Effector memory CD4-positive, alpha-beta T cell (primary cell): ENCODE measurements at regions not wholly inside any gene's neighbourhood (a gene's known extent, or its start where the extent isn't known, plus 50 kb on each side); places are given as distances from the start of the nearest gene placed in this dataset.

Experiments
- DNase-seq, 3 donors: peaks; one replicate each; pipeline ENCODE4 v3.0.0-alpha.2; 2020
- H3K27ac ChIP-seq: 2 replicates; pipeline ENCODE4 v1.7.0; 2013; ENCODE audit warnings: mild to moderate bottlenecking, low read length, moderate library complexity; ENCODE audit not compliant: insufficient read depth, poor library complexity, severe bottlenecking
- H3K27me3 ChIP-seq: replicated peaks from 2 replicates; pipeline ENCODE4 v1.7.0; 2013; ENCODE audit warnings: mild to moderate bottlenecking, low read length; ENCODE audit not compliant: insufficient read depth, control insufficient read depth, poor library complexity, severe bottlenecking
- H3K36me3 ChIP-seq: 2 replicates; pipeline ENCODE4 v1.7.0; 2013; ENCODE audit warnings: mild to moderate bottlenecking, low read length, moderate library complexity; ENCODE audit not compliant: control insufficient read depth, insufficient read depth
- H3K4me1 ChIP-seq: 2 replicates; pipeline ENCODE4 v1.7.0; 2013; ENCODE audit warnings: low read length, mild to moderate bottlenecking; ENCODE audit not compliant: control insufficient read depth, insufficient read depth, poor library complexity, severe bottlenecking
- H3K4me3 ChIP-seq: 2 replicates; pipeline ENCODE4 v1.7.0; 2013; ENCODE audit warnings: low read length, low read depth, mild to moderate bottlenecking; ENCODE audit not compliant: insufficient read depth, poor library complexity, severe bottlenecking
- H3K9me3 ChIP-seq: 2 replicates; pipeline ENCODE4 v1.7.0; 2013; ENCODE audit warnings: mild to moderate bottlenecking, low read length, moderate library complexity; ENCODE audit not compliant: control insufficient read depth

DNA sequence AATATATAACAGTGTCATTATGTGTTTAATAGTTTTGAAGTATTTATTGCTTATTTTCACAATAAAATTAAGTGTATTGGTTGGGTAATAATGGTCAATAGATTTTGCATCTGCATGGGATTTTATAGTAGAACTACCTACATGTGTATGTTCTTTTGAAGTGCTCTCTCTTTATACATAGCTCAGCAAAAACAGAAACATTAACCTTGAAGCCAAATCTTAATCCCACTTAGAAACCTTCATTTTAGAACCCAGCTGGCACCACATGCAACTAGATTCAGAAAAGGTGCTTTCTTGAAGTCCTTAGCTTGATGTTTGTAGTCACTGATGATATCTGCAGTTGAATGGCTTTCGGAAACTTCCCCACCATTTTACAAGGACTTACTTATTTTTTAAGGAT is 146.9 kb upstream of the IL12A start:
- H3K27me3 ChIP-seq = no peaks in the 10 kb centered on the region
- H3K36me3 ChIP-seq = no peaks in the 10 kb centered on the region
- no peak overlapping the region for H3K27ac ChIP-seq
- no peaks in the 10 kb centered on the region for H3K9me3 ChIP-seq
- H3K4me1 ChIP-seq = no peaks in the 10 kb centered on the region
- no peak for DNase-seq
- no peak overlapping the region for H3K4me3 ChIP-seq

- Histone ChIP-seq H3K4me3 (no peak overlapping the region), H3K36me3 (no peaks in the 10 kb centered on the region), H3K9me3 (no peaks in the 10 kb centered on the region), H3K27me3 (no peaks in the 10 kb centered on the region), H3K27ac (no peak overlapping the region), H3K4me1 (no peaks in the 10 kb centered on the region)
- DNase-seq = no peak
Measured at GRCh38 chr3:159843840-159844730, 144.6 kb upstream of the IL12A start.

DNA sequence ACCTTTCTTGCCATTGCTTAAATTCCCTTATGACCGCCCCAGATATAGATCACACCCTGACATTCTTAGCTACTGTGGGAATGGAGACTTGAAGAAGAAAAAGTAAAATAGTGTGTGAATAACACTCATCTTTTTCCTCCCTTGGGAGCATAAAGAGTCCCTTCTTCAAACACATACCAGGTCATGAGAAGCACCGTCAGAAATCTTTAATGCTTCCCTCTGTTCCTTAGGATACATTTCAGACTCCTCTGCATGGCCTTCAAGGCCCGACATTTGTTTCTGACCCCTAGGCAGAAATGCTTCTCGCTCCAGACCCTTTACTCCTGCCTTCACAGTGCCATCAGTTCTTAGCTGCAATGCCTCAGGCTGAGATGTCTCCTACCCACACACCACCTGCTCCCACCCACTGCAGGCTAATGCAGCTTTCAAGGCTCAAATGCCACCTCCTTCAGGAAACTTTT is 143.8 kb upstream of the IL12A start:
- no peak overlapping the region for H3K27ac ChIP-seq
- DNase-seq = no peak
- H3K9me3 ChIP-seq = no peaks in the 10 kb centered on the region
- no peaks in the 10 kb centered on the region for H3K4me1 ChIP-seq
- H3K36me3 ChIP-seq = no peaks in the 10 kb centered on the region
- H3K27me3 ChIP-seq = no peaks in the 10 kb centered on the region
- no peak overlapping the region for H3K4me3 ChIP-seq

GRCh38 chr3:159845737-159846136 is 142.9 kb upstream of the IL12A start:
- no peak for DNase-seq
- Histone ChIP-seq H3K4me1 (no peaks in the 10 kb centered on the region), H3K9me3 (no peaks in the 10 kb centered on the region), H3K27me3 (no peaks in the 10 kb centered on the region), H3K36me3 (no peaks in the 10 kb centered on the region), H3K27ac (no peak overlapping the region), H3K4me3 (no peak overlapping the region)

GRCh38 chr3:159846255-159846654 is 142.4 kb upstream of the IL12A start:
- no peak for DNase-seq
- no peak overlapping the region for H3K27ac ChIP-seq
- H3K9me3 ChIP-seq = no peaks in the 10 kb centered on the region
- H3K4me3 ChIP-seq = no peak overlapping the region
- H3K36me3 ChIP-seq = no peaks in the 10 kb centered on the region
- no peaks in the 10 kb centered on the region for H3K4me1 ChIP-seq
- no peaks in the 10 kb centered on the region for H3K27me3 ChIP-seq

DNA sequence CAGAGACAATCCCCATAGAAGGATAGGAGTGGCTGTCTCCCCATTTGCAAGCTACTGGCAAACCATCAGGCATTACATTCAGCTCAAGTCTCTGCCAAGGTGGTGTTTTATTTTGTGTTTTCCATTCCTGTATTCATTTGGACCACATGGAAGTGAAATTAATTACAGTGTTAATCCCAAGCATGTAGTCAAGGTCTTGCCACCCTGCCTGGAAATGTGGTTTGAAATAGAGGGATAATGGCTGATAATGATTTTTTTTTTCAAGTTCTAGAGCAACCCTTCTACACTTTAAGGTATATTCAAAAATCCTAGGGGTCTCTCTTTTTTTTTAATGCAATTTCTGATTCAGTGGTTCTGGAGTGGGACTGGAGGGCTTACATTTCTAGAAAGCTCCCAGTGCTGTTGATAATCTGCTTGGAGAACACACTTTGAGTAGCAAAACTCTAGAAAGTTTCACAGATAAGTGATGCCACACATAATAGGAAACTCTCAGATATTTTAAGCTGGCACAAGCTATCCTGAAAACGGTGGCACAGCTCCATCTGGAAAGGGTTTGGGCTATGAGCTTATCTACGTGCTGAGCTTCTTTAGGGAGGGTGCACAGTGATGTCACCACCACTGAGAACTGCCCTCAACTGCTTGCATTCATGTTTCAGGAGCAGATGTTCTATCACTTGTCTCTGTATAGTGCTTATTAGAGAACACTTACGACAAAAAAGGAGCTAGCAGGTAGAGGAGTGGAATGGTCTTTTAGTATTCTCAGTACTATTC is 140.1 kb upstream of the IL12A start:
- Histone ChIP-seq H3K27ac (no peak overlapping the region), H3K9me3 (no peaks in the 10 kb centered on the region), H3K4me1 (no peaks in the 10 kb centered on the region), H3K4me3 (no peak overlapping the region), H3K36me3 (no peaks in the 10 kb centered on the region), H3K27me3 (no peaks in the 10 kb centered on the region)
- DNase-seq = no peak

GRCh38 chr3:159850481-159850880 is 138.2 kb upstream of the IL12A start:
- DNase-seq = no peak
- no peaks in the 10 kb centered on the region for H3K36me3 ChIP-seq
- no peaks in the 10 kb centered on the region for H3K9me3 ChIP-seq
- H3K4me1 ChIP-seq = no peaks in the 10 kb centered on the region
- no peaks in the 10 kb centered on the region for H3K27me3 ChIP-seq
- no peak overlapping the region for H3K4me3 ChIP-seq
- no peak overlapping the region for H3K27ac ChIP-seq

DNA sequence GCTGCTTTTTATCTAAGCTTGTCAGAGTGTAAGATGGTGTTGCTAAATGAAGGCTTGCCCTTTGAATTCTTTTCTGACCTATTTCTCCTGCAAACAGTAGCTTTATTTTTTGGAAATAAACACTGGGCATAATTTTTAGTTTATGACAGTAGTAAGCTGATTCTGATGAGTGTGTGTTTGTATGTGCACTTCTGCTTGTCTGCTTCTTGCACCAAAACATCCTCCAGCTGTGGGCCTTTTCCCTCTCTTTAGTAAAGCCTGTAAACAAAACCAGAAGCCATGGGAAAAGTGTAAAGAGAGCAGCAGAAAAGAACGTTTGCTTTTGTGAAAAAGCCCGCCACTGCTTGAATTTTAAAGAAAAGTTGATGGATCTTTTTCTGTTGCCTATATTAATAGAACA is 136.4 kb upstream of the IL12A start:
- H3K27me3 ChIP-seq = no peaks in the 10 kb centered on the region
- no peak overlapping the region for H3K27ac ChIP-seq
- no peaks in the 10 kb centered on the region for H3K4me1 ChIP-seq
- H3K36me3 ChIP-seq = no peaks in the 10 kb centered on the region
- no peaks in the 10 kb centered on the region for H3K9me3 ChIP-seq
- no peak for DNase-seq
- no peak overlapping the region for H3K4me3 ChIP-seq

GRCh38 chr3:159852821-159853505 is 135.7 kb upstream of the IL12A start:
- no peaks in the 10 kb centered on the region for H3K4me1 ChIP-seq
- H3K9me3 ChIP-seq = no peaks in the 10 kb centered on the region
- no peaks in the 10 kb centered on the region for H3K27me3 ChIP-seq
- H3K27ac ChIP-seq = no peak overlapping the region
- DNase-seq = no peak
- H3K4me3 ChIP-seq = no peak overlapping the region
- no peaks in the 10 kb centered on the region for H3K36me3 ChIP-seq

- Histone ChIP-seq H3K27ac (no peak overlapping the region), H3K9me3 (no peaks in the 10 kb centered on the region), H3K27me3 (no peaks in the 10 kb centered on the region), H3K4me3 (no peak overlapping the region), H3K36me3 (no peaks in the 10 kb centered on the region), H3K4me1 (no peaks in the 10 kb centered on the region)
- DNase-seq = no peak
Measured at GRCh38 chr3:159853506-159853864, 135.2 kb upstream of the IL12A start.
